OCI-M1 (cell line): ENCODE measurements at regions not wholly inside any gene's neighbourhood (a gene's known extent, or its start where the extent isn't known, plus 50 kb on each side); places are given as distances from the start of the nearest gene placed in this dataset.
"Not testable (repeated sequence)": the region's sequence is repeated elsewhere in the genome, so short reads cannot be mapped to it uniquely, and the experiment has no call there.

Source experiments
- DNase-seq: peaks from one replicate; lab custom pipeline; 2025; lab: John Stamatoyannopoulos, UW

DNA sequence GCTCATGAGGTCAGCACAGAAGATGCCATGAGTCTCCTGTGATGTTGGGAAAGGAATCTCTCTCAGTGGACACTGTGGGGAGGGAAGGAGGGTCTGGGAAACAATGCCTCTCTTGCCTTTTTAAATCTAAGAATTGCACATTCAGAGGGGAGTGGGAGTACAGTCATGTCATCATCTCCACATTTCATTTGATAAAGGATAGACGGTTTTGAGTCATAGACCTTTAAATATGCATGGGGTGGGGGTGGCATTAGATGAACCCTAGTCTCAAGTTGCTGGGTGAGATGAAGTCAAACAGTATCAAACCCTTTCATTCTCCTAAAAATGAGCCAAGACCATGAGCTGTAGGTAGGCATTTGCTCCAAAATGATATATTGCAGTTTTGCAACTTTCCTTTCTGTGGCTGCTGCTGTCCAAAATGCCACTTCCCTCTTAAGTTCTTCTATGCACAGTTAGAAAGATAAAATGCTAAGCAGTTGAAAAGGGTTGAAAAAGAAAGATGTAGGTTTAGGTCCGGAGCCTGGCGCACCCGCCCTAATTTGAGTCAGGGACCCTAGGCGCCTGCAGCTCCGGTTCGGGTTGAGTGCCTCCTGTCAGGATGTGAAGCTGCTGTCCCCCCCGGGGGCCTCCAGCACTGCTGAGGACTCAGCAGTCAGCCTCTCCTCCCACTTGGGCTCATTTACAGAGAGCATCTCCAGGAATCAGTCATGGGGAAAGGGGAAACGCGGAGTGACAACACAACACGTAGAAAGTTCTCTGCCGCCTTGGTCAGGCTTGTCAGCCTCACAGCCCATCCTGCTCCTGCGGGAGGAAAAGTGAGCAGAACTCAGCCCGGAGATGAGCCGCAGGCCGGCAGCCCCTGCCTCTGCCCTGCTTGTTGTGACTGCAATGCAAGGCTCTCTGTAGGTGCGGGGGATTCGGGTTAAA, 479.3 kb upstream of the RUNX1 start:
- peak; percentile 77 for DNase-seq

DNA sequence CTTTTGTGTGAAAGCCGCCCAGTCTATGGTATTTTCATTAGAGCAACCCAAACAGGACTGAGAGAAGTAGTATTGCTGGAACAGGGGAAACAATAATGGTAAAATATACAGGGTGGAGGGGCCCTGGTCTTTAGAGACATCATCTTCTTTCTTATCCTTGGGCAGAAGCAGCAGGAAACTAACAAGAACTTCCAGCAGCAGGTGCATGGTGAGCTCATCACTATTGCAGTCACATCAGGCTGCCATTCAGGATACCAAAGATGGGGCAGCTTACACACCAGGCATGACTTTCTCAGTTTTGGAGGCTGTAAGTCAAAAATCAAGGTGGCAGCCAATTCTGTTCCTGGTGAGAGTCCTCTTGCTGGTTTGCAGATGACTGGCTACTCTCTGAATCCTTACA, 478.3 kb upstream of the RUNX1 start:
- DNase-seq, result no peak

DNA sequence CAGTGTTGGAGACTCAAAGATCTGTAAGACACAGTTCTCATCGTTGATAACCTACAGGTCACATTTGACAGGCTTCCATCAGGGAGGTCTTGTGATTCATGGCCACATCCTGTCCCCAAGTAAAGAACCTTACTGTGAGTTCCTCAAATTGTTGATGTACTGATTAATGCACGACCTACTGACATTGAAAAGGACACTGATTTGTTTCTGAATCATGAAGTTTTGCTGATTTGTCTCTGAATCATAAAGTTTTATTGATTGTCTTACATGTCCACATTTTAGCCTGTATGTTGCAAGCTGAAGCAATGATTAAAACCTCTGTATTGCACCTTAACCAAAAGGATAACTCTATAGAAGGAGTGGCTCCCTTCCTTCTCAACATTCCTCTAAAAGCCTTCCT, 476.3 kb upstream of the RUNX1 start:
- peak; percentile 47 for DNase-seq

DNA sequence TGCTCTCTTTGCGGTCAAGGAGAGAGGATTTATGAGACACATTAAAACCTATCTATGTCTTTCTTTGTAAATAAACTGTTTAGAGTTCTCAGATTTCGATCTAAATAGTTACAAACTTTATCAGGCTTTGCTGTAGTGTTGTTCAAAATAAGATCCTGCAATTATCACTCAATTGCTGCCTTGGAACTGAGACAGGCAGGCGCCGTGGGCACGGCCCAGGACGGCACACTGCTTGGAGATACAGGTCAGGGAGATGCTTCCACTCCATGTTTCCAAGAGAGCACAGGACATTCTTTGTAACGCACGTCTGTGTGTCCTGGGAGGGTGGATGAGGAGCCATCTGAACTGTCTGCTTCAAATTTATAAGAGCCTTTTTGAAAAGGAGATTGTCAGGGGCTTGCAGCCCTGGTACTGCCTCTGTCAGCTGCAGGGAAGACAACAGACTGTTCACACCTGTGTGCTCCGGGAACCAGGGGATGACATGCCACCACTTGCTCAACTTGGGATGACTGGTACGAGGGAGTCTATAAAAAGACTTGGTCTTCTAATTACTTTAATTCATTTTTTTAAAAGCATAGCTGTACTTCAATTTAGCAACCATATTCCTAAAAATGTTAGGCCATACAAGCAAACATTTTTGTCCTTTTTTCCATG, 472.9 kb upstream of the RUNX1 start:
- DNase-seq, result no peak

DNA sequence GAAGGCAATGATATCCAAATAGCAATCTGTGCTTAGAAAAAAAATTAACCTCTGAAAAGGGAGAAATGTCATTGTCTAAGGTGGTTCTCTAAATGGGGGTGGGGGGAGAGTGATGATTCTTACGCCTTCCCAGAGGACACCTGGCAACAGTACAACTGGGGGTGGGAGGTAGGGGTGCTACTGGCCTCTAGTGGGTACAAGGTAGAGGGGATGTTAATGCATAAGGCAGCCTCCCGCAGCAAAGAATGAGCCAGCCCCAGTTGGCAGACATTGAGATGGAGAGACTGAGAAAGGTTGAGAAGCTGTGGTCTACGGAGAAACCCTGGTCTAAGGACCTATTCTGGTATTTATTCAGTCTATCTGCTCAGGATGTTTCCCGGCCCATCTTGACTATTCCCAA, 472.2 kb upstream of the RUNX1 start:
- no peak for DNase-seq

DNA sequence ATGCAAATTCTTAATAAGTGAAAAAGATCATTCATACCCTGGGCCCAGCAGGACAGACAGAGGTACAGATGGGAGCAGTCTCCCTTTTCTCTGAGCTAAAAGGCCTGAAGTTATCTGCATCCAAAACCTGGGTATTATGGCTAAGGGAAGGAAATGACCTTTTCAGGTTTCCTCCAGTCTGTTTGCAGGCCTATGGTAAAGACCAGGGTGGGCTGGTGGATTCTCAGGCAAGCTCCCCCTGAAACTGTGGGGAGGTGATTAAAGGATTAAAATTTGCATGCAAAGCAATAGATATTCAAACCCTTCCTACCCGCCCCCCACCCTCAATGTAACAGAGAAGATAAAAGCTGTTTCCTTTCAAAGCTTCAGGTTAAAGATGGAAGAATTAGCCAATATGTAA, 471.8 kb upstream of the RUNX1 start:
- no peak for DNase-seq

- DNase-seq, result no peak
Measured at GRCh38 chr21:35520302-35520701, 471.2 kb upstream of the RUNX1 start.

- peak; percentile 68 for DNase-seq
Measured at GRCh38 chr21:35517865-35518264, 468.8 kb upstream of the RUNX1 start.

DNA sequence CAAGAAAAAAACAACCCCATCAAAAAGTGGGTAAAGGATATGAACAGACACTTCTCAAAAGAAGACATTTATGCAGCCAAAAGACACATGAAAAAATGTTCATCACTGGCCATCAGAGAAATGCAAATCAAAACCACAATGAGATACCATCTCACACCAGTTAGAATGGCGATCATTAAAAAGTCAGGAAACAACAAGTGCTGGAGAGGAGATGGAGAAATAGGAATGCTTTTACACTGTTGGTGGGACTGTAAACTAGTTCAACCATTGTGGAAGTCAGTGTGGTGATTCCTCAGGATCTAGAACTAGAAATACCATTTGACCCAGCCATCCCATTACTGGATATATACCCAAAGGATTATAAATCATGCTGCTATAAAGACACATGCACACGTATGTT, 467.2 kb upstream of the RUNX1 start:
- not testable (repeated sequence) for DNase-seq

- DNase-seq, result no peak
Measured at GRCh38 chr21:35512346-35512745, 463.2 kb upstream of the RUNX1 start.

DNA sequence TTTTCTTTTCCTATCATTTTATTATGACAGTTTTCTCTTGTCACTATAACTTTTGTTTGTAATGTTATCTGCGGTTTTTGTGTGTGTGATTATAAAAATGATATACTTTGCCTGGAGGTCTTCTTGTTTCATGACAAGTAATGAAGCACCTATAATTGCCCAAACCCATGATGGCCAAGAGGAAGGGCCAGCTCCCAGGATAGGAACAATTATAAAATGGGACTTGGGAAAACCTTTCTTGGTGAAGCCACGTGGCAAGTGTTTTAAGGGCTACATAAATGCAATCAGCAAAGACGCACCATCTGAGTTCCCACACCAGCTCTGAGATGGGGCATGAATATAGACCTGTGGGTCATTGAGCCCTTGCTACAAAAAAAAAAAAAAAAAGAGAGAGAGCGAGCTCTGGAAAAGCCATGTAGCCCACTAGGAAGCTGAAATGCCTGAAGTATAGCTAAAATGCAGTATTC, 462.6 kb upstream of the RUNX1 start:
- peak; percentile 51 for DNase-seq

GRCh38 chr21:35510957-35511695, 462.0 kb upstream of the RUNX1 start:
- peak; percentile 51 for DNase-seq

DNA sequence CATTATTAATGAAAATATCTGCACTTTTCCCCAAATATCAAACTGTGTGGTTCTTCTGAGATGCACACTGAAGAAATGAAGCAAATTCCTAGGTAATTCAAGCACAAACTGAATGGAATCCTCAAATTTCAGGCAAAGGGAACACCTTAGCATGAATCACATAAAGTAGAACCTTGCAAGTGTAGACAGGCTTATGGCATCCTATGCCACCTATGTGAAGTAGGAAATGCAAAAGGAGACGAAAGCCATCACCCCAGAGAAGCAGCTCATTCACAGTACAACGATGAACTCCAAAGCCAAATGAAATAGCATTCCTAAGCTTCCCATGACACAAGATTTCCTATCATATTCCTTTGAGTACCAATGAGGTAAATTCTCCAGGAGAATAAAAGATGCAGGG, 461.2 kb upstream of the RUNX1 start:
- no peak for DNase-seq

DNA sequence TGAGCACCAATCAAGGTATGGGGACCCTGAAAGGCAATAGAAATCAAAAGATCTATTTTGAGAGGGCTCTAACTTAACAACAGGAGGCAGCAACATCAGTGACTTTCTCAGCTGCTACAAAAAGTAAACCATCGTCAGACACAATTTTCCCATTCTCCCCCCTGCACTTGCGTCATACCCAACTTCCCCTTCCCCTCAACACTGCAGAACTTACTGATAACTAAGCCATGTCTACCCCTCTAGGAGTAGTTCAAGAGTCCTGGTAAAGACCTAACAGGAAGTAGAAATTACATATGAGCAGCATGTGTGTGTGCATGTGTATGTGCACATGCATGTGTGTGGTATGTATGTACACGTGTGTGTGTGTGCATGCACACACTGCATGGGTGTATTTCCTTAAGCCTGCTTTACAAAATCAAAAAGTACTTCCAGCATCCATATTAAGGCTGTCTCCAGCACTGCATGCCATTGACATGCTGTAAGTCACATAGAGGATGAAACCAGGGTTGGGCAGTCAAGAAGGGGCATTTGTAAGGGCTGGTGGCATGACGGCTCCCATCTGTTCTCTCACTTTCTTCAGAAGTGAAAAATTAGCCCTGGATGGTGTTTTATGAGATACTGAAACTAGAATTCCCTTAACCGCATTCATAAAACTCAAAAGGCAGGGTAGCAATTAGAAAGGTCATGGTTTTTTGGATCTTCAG, 460.1 kb upstream of the RUNX1 start:
- peak; percentile 90 for DNase-seq

GRCh38 chr21:35508139-35508888, 459.2 kb upstream of the RUNX1 start:
- peak; percentile 99 for DNase-seq

- no peak for DNase-seq
Measured at GRCh38 chr21:35507181-35507759, 458.2 kb upstream of the RUNX1 start.

GRCh38 chr21:35506771-35507170, 457.7 kb upstream of the RUNX1 start:
- DNase-seq, result no peak

GRCh38 chr21:35506352-35506751, 457.2 kb upstream of the RUNX1 start:
- no peak for DNase-seq

- no peak for DNase-seq
Measured at GRCh38 chr21:35504951-35505466, 455.9 kb upstream of the RUNX1 start.

- peak; percentile 52 for DNase-seq
Measured at GRCh38 chr21:35504277-35504676, 455.2 kb upstream of the RUNX1 start.

GRCh38 chr21:35503671-35504070, 454.6 kb upstream of the RUNX1 start:
- DNase-seq, result peak; percentile 44
